Left renal cortex interstitium (tissue), 4 donors: ENCODE measurements at regions not wholly inside any gene's neighbourhood (a gene's known extent, or its start where the extent isn't known, plus 50 kb on each side); places are given as distances from the start of the nearest gene placed in this dataset.

Experiments
- DNase-seq, 4 donors: peaks; one replicate each; pipeline ENCODE4 v3.0.0-alpha.2; 2013; ENCODE audit warnings: low read depth in 4 of 4, low spot score in 2 of 4, missing footprints in 1 of 4

DNA sequence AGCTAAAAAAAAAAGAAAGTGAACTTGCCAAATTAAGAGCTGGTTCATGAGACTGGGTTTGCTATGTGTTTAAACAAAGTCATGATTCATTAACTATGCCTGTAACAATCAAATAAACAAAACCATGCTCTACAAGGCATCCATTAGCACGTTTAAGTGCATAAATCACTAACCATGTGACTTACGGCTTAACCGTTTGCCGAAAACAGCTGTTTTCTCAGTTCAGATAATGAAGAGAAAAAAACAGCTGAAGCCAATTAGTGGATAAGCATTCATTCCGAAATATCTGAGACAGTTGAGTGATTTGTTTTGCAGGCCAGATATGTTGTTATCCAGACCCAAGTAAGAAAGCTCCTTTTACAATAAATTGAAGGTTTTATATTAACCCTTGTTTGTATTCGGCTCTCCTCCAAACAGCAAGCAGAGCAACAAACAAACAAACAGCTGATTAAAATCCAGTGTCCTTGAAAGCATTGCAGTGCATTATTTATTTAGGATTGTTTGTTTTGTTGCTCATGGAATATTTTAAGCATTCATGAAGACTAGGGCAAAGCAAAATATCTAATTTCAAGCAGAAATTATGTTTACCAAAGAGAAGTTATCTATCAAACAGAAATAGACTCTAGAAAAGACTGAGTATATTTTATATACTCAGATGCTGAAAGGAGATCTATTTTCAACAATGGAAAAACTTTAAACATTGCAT is 343.5 kb downstream of the RFPL4B start:
- DNase-seq = peak in 2 of 4 donors; percentile 49 to 51

DNA sequence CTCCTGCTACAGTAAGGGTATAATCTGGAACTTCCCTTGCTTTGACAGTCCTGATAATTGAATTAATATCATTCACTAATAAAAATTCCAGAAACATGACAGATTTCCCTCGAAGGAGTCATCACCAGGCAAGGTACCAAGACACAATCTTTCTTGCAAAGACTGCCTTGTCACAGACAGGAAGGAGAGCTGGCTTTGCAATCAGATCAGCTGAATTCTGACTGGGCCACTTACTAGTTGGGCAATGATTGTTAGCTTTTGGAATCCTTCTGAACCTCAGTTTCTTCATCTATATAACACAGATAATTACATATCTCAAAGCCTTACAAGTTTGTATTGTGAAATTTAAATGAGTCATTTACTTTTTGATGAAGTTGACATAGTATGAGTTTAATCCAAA is 344.2 kb downstream of the RFPL4B start:
- no peak for DNase-seq

DNA sequence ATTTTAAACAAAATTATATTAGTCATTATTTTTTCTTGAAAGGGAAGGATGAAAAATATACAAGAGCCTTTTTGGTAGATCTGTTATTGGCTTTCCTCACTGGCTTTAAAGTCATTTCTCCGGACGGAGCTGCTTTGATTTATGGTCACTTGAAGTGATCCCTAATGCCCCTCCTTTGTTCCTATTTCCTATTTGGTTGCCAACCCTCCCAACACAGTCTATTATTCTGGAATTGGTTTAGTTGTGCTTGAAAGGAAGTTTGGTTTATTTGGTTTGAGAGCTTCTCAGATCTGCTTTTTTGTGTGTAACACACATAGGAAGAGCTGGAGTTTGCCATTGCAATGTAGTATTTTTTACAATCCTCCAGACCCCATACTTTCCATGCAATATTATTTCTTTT is 347.9 kb downstream of the RFPL4B start:
- no peak for DNase-seq

DNA sequence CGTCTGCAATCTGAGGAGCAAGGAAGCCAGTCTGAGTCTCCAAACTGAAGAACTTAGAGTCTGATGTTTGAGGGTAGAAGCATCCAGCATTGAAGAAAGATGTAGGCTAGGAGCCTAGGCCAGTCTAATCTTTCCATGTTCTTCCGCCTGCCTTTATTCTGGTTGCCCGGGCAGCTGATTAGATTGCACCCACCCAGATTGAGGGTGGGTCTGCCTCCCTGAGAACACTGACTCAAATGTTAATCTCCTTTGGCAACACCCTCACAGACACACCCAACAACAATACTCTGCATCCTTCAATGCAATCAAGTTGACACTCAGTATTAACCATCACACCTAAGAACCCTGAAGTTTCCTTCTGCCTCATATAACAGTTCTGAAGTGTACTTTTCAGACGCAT is 350.1 kb downstream of the RFPL4B start:
- DNase-seq = no peak

DNA sequence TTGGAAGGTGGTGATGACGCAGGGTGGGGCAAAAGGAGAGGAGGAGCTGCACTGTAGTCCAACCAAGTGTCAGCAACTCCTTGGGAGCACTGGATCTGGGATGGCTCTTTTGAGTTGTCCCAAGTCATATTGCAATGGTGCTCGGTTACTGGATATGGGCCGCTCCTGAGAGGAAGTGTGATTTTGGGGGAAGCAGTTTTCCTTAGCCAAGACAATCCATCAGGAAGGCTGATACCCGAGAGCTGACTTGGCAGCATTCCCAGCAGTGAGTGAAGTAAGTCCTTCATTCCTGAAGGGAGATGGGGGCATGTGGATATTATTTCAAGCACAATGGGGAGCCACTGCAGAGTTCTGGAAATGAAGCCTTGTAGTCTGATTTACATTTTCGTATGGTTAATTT is 354.1 kb downstream of the RFPL4B start:
- no peak for DNase-seq

DNA sequence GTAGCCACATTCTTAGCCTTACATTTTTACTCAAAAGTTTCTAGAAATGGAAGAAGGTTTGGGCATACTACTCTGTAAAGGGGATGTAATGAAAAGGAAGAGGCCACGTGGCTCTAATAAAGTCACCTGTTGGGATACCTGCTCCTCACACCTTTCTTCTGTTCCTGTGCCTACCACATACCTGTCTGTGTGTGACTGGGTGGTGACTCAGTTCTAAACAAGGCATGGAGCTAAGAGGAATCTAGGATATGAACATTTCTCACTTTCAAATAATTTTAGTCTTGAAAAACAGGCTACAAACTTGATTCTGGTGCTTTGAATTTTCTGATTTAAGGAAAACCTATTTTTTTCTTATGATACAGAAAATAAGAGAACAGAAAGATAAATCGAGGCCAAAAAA is 363.6 kb downstream of the RFPL4B start:
- DNase-seq = no peak

DNA sequence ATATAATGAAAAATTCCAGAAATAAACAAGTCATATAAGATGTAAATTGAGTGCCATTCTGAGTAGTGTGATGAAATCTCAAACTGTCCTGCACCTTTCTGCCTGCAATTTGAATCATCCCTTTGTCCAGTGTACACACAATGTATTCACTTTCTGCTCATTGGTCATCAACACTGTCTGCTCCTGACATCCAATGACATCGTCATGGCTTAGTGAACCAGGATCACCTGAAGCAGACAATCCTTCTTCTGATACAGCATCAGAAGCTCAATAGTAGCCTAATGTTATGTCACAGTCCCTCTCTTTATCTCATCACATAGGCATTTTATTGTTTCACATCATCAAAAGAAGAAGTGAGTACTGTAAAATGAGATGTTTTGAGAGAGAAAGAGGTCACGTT is 366.3 kb downstream of the RFPL4B start:
- no peak for DNase-seq

DNA sequence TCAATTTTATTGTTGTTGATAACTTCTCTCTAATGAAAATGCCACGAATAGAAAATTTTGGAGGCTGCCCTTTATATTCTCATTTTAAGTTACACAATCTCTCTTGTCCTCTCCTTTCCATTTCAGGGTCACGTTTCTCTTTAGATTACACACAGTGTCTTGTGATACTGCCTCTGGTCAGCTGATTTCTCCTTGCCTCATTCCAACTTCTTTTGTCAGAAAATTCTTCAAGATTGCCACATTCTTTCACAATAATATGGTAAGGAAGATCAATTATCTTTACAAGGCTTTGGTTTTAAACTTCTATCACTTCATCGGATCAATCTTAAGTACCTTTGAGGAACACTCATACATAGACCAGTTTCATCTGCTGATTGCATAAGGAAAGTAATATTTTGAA is 370.3 kb downstream of the RFPL4B start:
- no peak for DNase-seq

DNA sequence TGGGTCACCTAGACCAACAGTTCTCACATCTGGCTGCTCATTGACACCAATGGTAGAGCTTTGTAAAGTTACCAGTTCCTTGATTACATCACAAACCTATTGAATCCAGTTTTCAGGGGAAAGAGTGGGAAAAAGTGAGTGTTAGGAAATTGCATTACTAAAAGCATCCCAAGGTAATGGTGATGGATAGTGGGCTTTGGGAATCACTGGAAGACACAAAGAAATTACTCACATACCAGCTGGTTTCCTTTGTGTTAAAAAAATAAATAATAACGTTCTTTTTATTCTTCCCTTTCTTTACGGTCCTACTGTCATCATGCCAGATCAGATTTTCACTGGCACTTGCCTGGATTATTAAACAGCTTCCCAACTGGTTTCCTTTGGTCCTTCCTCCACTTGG is 370.7 kb downstream of the RFPL4B start:
- no peak for DNase-seq

DNA sequence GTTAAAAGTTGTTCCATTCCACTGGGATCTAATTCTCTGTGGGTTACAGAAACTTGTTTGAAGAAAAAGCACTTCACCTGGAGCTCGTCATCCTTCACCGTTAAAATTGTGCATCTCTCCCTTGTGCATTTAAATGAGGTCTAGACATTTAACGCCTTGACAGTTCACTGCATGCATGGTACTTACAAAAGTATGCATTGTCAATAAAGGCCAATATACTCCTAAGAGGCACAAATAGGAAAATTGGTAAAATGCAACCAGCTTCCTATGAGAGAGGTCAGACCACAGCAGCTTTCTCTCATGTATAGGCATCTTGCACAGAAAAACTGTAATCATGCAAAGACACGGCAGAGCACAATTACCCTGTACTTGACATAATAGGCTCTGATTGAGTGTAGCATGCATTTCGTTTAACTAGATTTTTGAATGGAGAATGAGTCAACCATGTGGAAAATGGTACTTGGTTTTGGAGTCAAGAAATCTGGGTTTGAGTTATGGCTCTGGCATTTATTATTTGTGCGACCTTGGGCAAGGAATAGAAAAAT is 378.5 kb downstream of the RFPL4B start:
- DNase-seq = no peak

DNA sequence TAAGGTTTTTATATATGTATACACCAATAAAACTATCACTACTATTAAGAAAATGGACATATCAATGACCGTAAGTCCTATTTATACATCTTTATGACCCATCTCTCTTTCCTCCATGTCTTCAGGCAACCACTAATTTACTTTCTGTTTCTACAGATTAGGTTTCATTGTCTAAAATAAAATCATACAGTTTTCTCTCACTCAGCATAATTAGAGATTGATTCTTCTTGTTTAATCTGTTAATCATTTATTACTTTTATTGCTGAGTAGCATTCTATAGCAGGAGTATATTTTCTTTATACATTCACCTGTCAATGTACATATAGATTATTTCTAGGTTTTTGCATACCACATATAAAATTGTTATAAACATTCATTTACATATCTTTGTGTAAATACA is 388.0 kb downstream of the RFPL4B start:
- no peak for DNase-seq

DNA sequence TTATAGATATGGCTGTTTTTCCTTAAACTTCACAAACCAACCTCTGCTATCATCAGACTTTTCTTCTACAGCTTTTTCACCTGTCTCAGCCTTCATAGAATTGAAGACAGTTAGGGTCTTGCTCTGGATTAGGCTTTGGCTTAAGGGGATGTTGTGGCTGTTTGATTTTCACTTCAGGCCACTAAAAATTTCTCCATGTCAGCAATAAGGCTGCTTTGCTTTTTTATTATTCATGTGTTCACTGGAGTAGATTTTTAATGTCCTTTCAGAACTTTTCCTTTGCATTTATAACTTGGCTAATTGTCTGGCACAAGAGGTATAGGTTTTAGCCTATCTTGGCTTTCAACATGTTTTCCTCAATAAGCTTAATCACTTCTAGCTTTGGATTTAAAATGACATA is 392.6 kb downstream of the RFPL4B start:
- DNase-seq = no peak

DNA sequence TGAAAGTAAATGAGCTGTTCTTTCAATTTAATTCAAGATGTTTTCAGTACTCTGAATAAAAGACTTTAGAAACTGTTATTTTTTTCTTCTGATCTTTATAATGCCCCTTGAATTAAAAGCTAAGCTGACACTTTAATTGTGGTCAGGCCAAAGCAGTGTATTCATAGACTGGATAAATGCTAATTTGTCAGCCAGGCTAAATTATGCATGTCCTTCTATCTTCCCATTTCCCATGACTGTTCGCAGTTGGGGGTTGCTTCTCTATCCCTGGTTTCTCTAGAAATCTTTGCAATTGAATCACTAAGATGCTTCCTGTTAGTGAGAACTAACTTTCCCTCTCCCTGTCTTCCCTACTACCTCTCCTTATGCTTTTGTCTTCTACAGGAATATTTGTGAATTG is 396.2 kb downstream of the RFPL4B start:
- no peak for DNase-seq

DNA sequence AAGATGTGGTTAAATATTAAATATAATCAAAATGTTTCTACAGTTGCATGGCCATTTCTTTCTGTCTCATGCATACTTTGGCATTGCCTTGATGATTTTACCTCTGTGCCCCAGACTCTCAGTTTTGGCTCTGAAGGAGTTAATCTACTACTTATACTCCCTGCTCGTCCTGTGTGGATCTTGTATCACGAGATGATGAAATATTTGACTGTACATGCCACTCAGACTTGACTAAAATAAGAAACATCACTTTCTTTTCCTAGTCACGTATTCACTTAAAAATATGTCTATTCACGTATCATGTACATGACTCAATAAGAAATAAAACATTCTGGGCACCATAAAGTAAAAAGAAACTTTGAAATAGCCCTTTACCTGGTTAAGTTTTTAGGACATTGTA is 397.7 kb downstream of the RFPL4B start:
- no peak for DNase-seq

DNA sequence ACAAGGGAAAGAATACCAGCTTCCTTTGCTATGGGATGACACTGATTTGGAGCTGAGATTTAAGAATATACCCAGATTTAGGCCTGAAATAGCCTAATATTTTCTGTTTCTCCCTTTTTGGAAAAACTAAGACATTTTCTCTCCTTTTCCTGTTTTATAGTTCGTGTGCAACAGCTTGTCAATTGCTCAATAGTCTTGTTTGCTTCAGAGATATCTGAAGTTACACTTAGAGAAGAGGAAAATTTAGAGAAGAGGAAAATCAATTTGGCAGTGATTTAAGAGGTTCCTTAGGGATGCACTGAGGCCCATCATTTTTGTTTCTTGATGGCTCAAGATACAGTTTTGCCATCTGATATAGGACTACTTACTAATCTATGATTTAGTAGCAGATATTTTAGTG is 398.6 kb downstream of the RFPL4B start:
- DNase-seq = no peak

DNA sequence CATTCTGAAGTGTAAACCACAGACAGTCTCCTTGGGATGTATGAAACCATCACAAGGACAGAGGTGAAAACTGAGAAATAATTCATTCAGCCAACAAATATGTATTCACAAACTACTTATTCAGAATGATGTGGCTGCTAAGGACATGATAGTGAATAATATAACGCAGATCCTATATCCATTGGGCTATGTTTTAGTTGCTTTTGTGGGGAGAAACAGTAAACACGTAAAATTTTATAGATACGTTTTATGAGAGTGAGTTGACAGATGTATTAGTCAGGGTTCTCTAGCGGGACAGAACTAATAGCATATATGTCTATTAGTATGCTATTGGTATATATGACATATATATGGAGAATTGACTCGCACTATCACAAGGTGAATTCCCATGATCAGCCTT is 402.5 kb downstream of the RFPL4B start:
- DNase-seq = no peak

DNA sequence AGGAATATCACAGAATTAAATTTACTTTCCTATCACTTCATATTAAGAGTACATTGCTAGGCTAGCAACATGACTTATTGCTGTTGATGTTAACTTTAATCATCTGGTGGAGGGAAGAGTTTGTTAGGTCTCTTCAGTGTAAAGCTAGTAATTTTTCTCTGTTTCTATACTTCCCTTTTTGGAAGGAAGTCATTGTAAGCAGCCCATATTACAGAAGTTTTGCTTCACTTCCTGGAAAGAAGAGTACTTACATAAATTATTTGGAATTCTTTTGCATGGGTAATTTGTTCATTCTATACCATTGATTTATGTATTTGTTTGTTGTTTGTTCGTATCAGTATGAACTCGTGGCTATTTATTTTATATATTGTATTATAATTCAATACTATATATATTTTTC is 405.2 kb downstream of the RFPL4B start:
- DNase-seq = no peak

DNA sequence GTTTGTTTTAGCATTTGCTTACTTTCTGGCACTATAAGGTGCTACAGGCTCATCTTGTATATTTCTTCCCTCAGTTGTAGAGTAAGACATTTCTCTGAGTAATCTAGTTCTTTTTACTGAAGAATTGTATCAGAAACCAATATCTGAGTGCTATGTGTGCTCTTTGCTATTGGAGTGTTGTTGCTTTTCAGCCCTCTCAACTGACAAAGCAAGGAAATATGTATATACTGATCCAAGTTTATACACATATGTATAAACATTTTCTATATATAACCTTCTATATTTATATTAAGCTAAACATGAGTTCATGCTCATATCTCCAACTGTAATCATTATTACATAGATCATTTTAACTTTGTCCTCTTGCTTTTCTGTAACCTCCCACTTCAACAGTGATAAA is 405.7 kb downstream of the RFPL4B start:
- DNase-seq = no peak

DNA sequence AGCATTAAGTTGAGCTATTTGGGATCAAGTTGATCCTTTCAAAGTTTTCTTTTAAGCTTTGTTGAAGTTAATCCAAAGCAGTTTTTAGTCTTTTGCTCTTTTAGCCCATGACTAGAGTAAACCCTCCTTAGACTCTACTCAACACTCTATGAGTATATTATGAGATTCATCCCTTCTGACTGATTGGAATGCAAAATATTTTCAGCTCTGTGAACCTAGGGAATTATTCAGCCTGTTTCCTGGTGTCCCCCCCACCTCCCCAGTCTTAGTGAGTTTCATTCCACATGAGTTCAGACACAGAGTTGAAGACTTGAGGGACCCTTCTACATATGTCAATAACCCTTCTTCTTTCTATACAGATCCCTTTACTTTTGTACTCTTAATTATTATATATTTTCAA is 413.7 kb downstream of the RFPL4B start:
- DNase-seq = no peak

DNA sequence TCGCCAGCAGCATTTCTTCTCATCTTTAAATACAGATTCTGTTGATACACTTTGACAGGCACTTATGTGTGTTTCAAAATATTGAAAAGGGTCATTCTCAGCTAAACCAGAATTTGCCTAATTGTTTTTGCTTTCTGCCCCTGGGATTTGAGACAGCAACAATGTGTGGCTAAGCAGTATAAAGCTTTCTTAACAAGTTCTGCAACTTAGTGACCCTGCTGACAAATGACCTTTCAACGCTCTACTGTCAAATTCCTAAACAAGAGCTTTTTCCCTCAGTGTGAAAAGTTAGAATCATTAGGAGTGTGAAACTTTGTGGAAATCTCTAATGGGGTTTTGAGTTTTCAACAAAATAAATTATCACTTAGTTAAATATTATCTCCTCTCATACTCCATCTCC is 414.6 kb downstream of the RFPL4B start:
- DNase-seq = no peak

DNA sequence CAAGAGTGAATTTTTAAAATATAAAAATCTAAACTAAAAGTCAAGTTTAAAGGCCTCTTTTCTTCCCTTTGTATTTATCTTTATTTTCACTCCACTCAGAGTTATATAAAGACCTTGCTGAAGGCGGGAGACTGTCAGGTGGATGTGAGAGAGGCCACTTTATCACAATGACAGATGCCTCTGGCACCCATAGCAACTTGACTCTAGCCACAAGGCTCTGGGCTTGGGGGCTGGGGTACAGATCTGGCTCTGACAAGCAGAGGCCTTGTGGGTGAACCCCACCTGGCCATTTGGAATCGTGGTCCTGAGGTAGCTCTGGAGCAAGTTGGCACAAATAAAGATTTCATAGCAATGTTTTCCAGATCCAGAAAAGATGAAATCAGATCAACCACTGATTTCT is 417.2 kb downstream of the RFPL4B start:
- DNase-seq = no peak

DNA sequence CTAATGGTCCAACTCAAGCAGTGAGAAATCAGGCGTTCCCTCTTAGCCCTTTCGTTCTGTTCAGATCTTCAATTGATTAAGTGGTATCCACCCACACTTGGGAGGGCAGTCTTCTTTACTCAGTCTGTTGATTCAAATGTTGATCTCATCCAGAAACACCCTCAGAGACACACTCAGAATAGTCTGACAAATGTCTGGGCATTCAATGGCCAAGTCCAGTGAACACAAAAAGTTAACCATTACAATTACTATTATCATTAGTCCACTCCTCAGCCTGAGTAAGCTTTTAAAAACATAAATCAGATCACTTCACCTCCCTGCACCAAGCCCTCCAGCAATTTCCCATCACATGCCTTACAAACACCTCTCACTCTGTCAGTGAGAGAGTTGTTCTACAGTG is 423.2 kb downstream of the RFPL4B start:
- no peak for DNase-seq

DNA sequence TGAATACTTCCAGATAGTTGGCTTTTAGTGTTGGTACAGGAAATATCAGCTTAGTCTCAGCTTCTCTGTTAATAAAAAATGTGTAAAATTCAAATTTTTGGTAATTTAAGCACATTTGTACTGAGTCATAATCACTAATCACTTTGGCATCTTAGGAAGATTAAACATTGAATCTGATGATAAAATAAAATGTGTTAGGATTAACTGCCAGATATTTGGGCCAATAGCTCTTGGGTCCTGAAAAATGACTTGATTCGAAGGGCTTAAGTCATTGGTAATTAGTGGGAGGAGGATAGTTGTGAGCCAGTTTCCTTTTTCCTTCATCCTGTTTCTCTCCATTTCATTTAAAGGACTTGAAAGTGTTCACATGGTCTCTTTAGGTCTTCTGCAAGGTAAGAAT is 426.1 kb downstream of the RFPL4B start:
- no peak for DNase-seq
